SU-DHL-6 (cell line): ENCODE measurements at regions not wholly inside any gene's neighbourhood (a gene's known extent, or its start where the extent isn't known, plus 50 kb on each side); places are given as distances from the start of the nearest gene placed in this dataset.

Experiments used
- H2AFZ ChIP-seq: fragments of 200-600 bp; sonication (generic); 2 replicates; pipeline ENCODE4 v1.6.1; 2014; ENCODE audit warnings: low read depth, mild to moderate bottlenecking, moderate library complexity, mixed read lengths, antibody characterized with exemption, low read length; ENCODE audit not compliant: severe bottlenecking
- H3F3A ChIP-seq: fragments of 200-600 bp; shearing (Covaris generic); 2 replicates; pipeline ENCODE4 v1.6.0; 2016; ENCODE audit warnings: antibody characterized with exemption, mild to moderate bottlenecking; ENCODE audit not compliant: insufficient read depth
- H3K27ac ChIP-seq: fragments of 200-600 bp; sonication (generic); 2 replicates; pipeline ENCODE4 v1.5.1; 2016; ENCODE audit warnings: low read depth, mild to moderate bottlenecking, low read length, moderate library complexity, mixed read lengths
- H3K27me3 ChIP-seq: fragments of 200-600 bp; sonication (generic), shearing (Covaris generic); 2 replicates; pipeline ENCODE4 v1.6.0; 2014; ENCODE audit warnings: mild to moderate bottlenecking, low read length
- H3K36me3 ChIP-seq: fragments of 200-600 bp; sonication (generic); 2 replicates; pipeline ENCODE4 v1.6.1; 2014; ENCODE audit warnings: mild to moderate bottlenecking, low read length, mixed read lengths
- H3K4me2 ChIP-seq: fragments of 300-600, 200-600 bp; shearing (Covaris generic), sonication (generic); 2 replicates; pipeline ENCODE4 v1.6.0; 2014; ENCODE audit warnings: low read length, low read depth, mild to moderate bottlenecking; ENCODE audit not compliant: poor library complexity, severe bottlenecking
- H3K4me3 ChIP-seq: fragments of 200-600 bp; sonication (generic); 2 replicates; pipeline ENCODE4 v1.5.1; 2014; ENCODE audit warnings: antibody characterized with exemption, low read length, mild to moderate bottlenecking, mixed read lengths; ENCODE audit not compliant: insufficient read depth, poor library complexity, severe bottlenecking
- H3K79me2 ChIP-seq: fragments of 200-600 bp; sonication (generic); 2 replicates; pipeline ENCODE4 v1.6.1; 2014; ENCODE audit warnings: mild to moderate bottlenecking, low read length, moderate library complexity; ENCODE audit not compliant: insufficient read depth
- H3K9ac ChIP-seq: fragments of 200-600 bp; sonication (generic); 2 replicates; pipeline ENCODE4 v1.7.0; 2014; ENCODE audit warnings: mild to moderate bottlenecking, low read length
- H3K9me2 ChIP-seq: fragments of 200-600 bp; sonication (generic); replicated peaks from 2 replicates; pipeline ENCODE4 v1.6.1; 2014; ENCODE audit warnings: low read length; ENCODE audit not compliant: insufficient read depth
- H3K9me3 ChIP-seq: fragments of 200-600 bp; sonication (generic); 2 replicates; pipeline ENCODE4 v1.6.1; 2014; ENCODE audit warnings: low read length, mixed read lengths; ENCODE audit not compliant: insufficient read depth
- H4K20me1 ChIP-seq: fragments of 200-600 bp; sonication (generic); 2 replicates; pipeline ENCODE4 v1.6.1; 2014; ENCODE audit warnings: low read depth, mild to moderate bottlenecking, antibody characterized with exemption, low read length, moderate library complexity, mixed read lengths
- CTCF ChIP-seq: fragments of 200-600 bp; sonication (generic); IDR thresholded peaks from one replicate; pipeline ENCODE4 v1.5.1; 2017; ENCODE audit warnings: antibody characterized with exemption, mild to moderate bottlenecking, low read length, moderate library complexity; ENCODE audit not compliant: insufficient read depth, poor library complexity, severe bottlenecking
- EZH2phosphoT487 ChIP-seq: fragments of 200-600 bp; sonication (generic), shearing (Covaris generic); conservative IDR thresholded peaks from 2 replicates; pipeline ENCODE4 v1.6.1; 2018; ENCODE audit warnings: mild to moderate bottlenecking, antibody characterized with exemption, low read length, moderate library complexity, mixed read lengths

GRCh38 chr18:77635858-77636257 lies 386.2 kb downstream of the GALR1 start:
- H3K9ac ChIP-seq: no peak overlapping the region
- H3K9me2 ChIP-seq: no peaks in the 10 kb centered on the region
- H3K27ac ChIP-seq: no peak overlapping the region
- H2AFZ ChIP-seq: no peak overlapping the region
- H3K4me3 ChIP-seq: no peak overlapping the region
- no peak for TF ChIP-seq CTCF
- no peak for TF ChIP-seq EZH2phosphoT487
- H3K27me3 ChIP-seq: no peaks in the 10 kb centered on the region
- no peak overlapping the region for H3K4me2 ChIP-seq
- H3K9me3 ChIP-seq: no peaks in the 10 kb centered on the region
- H3K36me3 ChIP-seq: no peaks in the 10 kb centered on the region
- H3K79me2 ChIP-seq: no peaks in the 10 kb centered on the region
- no peaks in the 10 kb centered on the region for H3F3A ChIP-seq
- no peaks in the 10 kb centered on the region for H4K20me1 ChIP-seq

- Histone ChIP-seq H4K20me1 (no peaks in the 10 kb centered on the region), H3K4me2 (no peak overlapping the region), H2AFZ (no peak overlapping the region), H3K36me3 (no peaks in the 10 kb centered on the region), H3K4me3 (no peak overlapping the region), H3K27me3 (no peaks in the 10 kb centered on the region; the same call in 1 of the 2 replicates), H3K79me2 (no peaks in the 10 kb centered on the region), H3K9ac (no peak overlapping the region), H3K27ac (no peak overlapping the region), H3K9me3 (no peaks in the 10 kb centered on the region), H3K9me2 (no peaks in the 10 kb centered on the region), H3F3A (no peaks in the 10 kb centered on the region)
- TF ChIP-seq CTCF: no peak
- no peak for TF ChIP-seq EZH2phosphoT487
These were observed 395.7 kb downstream of the GALR1 start for GRCh38 chr18:77645170-77645872.

- Histone ChIP-seq H3K79me2 (no peaks in the 10 kb centered on the region), H2AFZ (no peak overlapping the region), H3K9me2 (no peaks in the 10 kb centered on the region), H3K4me3 (no peak overlapping the region), H3K27me3 (no peaks in the 10 kb centered on the region; the same call in 1 of the 2 replicates), H3K4me2 (no peak overlapping the region), H3K9me3 (no peaks in the 10 kb centered on the region), H3K9ac (no peak overlapping the region), H3K36me3 (no peaks in the 10 kb centered on the region), H3F3A (no peaks in the 10 kb centered on the region), H3K27ac (no peak overlapping the region), H4K20me1 (no peaks in the 10 kb centered on the region)
- no peak for TF ChIP-seq CTCF
These were observed 397.8 kb downstream of the GALR1 start for GRCh38 chr18:77647472-77647871.
